MG63 (cell line): ENCODE measurements at regions not wholly inside any gene's neighbourhood (a gene's known extent, or its start where the extent isn't known, plus 50 kb on each side); places are given as distances from the start of the nearest gene placed in this dataset.

Experiments used
- DNase-seq: peaks from one replicate; pipeline ENCODE4 v3.0.0-alpha.2; 2020
- H3K27me3 ChIP-seq: fragments of 250-450 bp; sonication (Bioruptor Pico); 2 replicates; pipeline ENCODE4 v1.5.1; 2020; ENCODE audit warnings: mild to moderate bottlenecking, moderate library complexity
- H3K36me3 ChIP-seq: fragments of 250-450 bp; sonication (Bioruptor Pico); 2 replicates; pipeline ENCODE4 v1.5.1; 2020; ENCODE audit warnings: mild to moderate bottlenecking, moderate library complexity
- H3K4me3 ChIP-seq: fragments of 250-450 bp; sonication (Bioruptor Pico); 2 replicates; pipeline ENCODE4 v1.5.1; 2020; ENCODE audit warnings: mild to moderate bottlenecking, moderate library complexity
- H3K9me3 ChIP-seq: fragments of 250-450 bp; sonication (Bioruptor Pico); 2 replicates; pipeline ENCODE4 v1.5.1; 2020; ENCODE audit warnings: mild to moderate bottlenecking, moderate library complexity

DNA sequence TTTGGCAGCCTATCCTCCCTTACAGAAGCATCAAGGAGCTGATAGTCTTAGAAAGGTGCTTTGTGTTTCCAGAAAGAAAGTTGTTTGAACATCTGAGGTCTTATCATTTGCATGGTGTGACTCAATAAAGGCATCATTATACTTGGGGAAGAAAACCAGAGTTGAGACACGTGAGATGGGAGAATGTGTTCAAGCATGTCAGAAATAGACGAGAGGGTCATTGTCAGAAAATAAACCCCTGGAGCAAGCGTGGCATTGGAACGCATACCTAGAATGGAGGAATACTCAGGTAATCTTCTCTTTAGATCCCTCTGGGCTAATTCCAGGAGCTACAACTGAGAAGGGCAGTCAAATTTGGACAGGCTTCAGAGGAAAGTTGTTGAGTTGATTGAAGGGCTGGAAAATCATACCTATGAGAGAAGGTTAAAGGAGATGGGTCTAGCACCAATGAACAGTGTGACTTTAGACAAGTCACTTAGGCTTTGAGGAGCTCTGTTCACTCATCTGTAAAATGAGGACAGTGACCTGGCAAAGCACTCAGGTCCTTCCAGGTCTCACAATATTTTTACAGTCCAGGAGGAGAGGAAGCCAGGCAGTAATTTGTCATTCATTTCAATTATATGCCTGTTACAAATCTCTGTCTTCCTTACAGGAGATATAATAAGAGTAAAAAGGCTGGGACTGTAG lies 101.3 kb upstream of the C1orf21 start:
- Histone ChIP-seq H3K36me3 (no peaks in the 10 kb centered on the region), H3K27me3 (no peaks in the 10 kb centered on the region)
- DNase-seq: no peak

DNA sequence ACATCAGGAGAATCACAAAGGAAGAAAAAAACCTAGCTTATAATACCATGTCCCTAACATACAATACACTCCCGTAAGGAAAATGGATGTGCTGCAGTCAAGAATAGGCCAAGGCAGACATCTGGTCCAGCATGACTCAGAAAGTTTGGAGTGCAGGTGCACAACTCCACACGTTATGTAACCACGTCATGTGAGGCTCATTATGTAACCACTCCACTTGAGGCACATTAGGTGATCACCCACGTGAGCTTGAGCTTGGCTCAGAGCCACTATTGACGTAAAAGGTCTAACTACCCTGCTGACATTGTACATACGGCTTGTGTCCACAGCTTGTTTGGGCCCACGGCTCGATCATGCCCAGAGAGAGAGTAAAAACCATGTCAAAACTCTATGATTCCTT lies 99.8 kb upstream of the C1orf21 start:
- Histone ChIP-seq H3K4me3 (no peak overlapping the region), H3K27me3 (no peaks in the 10 kb centered on the region), H3K9me3 (peaks cover 7% of the 10 kb centered on the region), H3K36me3 (no peaks in the 10 kb centered on the region)
- no peak for DNase-seq

More for the DNA sequence above, 101.3 kb upstream of the C1orf21 start:
- Histone ChIP-seq H3K9me3 (peaks cover 7% of the 10 kb centered on the region), H3K4me3 (no peak overlapping the region)

DNA sequence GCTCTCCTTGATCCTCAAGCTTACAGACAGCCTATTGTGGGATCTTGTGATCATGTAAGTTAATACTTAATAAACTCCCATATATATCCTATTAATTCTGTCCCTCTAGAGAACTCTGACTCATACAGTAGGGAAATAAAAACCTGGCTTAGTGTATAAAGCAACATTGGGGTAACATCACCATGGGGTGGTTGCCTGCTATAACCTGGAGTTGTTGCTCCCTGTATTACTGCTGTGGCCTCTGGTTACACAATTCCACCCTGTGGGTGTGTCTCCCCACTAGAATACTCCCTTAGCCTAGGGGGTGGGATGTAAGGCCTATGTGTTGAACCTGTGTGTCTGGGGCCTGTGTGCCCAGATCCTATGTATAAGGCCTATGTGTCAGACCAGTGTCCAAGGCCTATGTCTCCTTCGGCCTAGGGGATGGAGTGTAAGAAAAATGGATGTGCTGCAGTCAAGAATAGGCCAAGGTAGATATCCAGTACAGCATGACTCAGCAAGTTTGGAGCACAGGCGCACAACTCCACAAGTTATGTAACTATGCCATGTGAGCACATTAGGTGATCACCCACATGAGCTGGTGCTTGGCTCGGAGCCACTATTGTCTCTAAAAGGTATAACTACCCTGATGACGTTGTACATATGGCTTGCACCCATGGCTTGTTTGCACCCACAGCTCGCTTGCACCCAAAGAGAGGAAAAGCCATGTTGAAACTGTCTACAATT lies 96.8 kb upstream of the C1orf21 start:
- no peaks in the 10 kb centered on the region for H3K27me3 ChIP-seq
- H3K9me3 ChIP-seq: peaks cover 7% of the 10 kb centered on the region
- H3K36me3 ChIP-seq: no peaks in the 10 kb centered on the region
- H3K4me3 ChIP-seq: no peak overlapping the region
- DNase-seq: no peak

DNA sequence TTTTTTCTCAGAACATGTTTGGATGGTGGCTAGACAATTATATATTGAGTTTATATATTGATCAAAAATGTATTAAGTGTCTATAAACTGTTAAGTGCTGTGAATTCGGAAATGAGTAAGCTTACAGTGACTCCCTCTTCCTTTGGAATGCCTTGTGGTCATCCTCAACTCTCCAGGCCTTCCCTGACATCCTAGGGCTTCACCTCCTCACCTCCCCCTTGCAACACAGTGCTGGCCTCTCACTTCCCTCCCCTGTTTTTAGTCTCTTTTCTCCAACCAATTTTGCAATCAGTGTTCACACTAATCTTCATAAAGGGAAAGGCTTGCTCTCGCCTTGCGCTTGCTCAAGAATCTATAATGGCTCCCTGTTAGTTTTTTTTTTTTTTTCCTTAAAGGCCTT lies 95.1 kb upstream of the C1orf21 start:
- DNase-seq: no peak
- peaks cover 7% of the 10 kb centered on the region for H3K9me3 ChIP-seq
- no peaks in the 10 kb centered on the region for H3K36me3 ChIP-seq
- H3K4me3 ChIP-seq: no peak overlapping the region
- no peaks in the 10 kb centered on the region for H3K27me3 ChIP-seq

DNA sequence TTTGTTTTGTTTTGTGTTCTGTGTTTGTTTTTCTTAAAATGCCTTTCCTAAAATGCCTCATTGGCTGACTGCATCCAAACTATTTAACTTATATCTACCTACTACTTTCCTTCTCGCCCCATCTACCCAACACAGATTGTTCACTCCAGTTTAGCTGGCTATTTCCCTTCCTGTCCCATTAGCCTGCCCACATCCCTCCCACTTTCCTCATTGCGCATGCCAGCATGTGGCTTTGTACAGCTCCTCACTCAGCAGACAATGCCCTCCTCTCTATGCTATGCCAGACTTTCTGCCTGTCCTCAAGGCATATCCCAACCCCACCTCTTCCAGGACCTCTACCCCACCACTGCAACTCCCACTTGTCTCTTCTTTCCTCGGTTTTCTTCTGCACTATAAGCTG lies 94.7 kb upstream of the C1orf21 start:
- Histone ChIP-seq H3K36me3 (no peaks in the 10 kb centered on the region), H3K9me3 (peaks cover 7% of the 10 kb centered on the region), H3K27me3 (no peaks in the 10 kb centered on the region), H3K4me3 (no peak overlapping the region)
- DNase-seq: no peak

DNA sequence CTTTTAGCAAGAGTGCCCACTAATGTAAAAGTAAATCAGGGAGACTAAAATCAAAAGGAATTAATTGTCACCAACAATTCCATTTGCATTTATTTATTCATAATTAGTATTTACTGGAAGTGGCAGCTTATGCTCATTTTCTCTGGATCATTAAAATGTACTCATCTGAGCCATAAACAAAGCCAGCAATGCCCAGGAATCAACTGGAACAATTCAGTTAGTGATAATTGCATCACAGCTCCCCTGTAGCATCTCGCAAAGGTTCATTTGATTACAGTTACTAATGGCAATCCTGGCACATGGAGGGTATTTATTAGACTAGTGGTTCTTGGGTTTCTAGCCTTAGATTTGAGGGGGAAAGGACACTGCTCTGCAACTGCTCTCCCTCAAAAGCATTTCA lies 92.7 kb upstream of the C1orf21 start:
- no peaks in the 10 kb centered on the region for H3K36me3 ChIP-seq
- no peak for DNase-seq
- no peaks in the 10 kb centered on the region for H3K27me3 ChIP-seq
- peaks cover 7% of the 10 kb centered on the region for H3K9me3 ChIP-seq
- no peak overlapping the region for H3K4me3 ChIP-seq

DNA sequence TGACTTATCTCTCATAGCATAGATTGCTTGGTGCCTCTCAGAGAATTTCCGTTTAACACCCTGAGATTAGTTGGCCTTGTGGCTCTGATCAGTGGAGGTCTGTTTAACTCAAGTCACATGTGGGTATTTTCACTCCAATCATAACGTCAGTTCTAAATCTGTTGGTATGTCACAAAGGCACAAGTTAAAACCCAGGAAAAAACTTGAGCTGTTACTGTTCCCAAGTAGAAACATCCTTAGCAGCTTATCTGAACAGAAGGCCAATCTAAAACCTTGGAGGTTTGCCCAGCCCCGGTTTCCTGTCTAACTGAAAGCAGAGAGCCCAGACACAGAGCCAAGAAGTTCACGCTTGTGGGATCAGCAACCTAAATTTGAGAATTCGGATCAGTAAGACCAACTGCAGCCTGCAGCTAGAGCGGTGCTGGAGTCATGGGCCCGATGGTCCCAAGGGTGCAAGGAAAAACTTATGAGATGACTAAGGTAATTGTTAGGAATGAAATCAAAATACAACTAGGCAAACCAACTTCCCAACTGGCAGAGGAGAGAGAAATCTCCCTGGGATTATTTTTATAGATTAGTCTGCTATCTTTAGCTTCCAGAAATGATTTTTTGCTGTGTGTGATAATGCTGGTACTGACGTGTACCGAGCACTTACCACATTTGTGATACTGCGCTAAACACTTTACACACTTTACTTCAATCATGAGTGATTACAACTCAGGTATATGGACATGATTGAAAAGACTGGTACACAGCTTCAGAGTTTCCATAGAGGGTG lies 90.2 kb upstream of the C1orf21 start:
- H3K9me3 ChIP-seq: no peaks in the 10 kb centered on the region
- DNase-seq: peak; percentile 95
- no peak overlapping the region for H3K4me3 ChIP-seq
- H3K36me3 ChIP-seq: no peaks in the 10 kb centered on the region
- no peaks in the 10 kb centered on the region for H3K27me3 ChIP-seq

DNA sequence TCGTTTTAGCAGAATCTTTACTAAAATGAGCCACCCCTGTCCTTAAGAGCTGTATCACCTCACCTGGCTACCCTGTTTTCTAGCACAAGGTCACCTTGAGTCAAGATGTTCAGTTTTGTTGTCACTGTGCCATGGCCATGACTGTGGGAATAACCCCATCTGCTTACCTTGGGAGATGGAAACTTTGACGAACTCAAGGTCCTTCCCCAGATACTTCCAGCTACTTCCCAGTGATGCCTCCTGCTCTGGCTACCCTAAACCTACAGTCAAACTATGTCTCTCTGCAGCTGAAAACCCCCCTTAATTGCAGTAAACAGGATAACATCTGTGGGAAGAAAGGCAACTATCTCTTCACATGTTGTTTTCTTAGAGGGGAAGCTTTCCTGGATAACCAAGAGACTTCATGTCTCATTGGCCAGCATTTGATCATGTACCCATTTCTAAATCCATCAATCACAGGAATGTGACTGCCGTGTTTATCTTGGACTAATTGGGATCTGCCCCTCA lies 89.5 kb upstream of the C1orf21 start:
- H3K36me3 ChIP-seq: no peaks in the 10 kb centered on the region
- DNase-seq: no peak
- no peaks in the 10 kb centered on the region; the same call in 1 of the 2 replicates for H3K9me3 ChIP-seq
- H3K4me3 ChIP-seq: no peak overlapping the region
- H3K27me3 ChIP-seq: no peaks in the 10 kb centered on the region

DNA sequence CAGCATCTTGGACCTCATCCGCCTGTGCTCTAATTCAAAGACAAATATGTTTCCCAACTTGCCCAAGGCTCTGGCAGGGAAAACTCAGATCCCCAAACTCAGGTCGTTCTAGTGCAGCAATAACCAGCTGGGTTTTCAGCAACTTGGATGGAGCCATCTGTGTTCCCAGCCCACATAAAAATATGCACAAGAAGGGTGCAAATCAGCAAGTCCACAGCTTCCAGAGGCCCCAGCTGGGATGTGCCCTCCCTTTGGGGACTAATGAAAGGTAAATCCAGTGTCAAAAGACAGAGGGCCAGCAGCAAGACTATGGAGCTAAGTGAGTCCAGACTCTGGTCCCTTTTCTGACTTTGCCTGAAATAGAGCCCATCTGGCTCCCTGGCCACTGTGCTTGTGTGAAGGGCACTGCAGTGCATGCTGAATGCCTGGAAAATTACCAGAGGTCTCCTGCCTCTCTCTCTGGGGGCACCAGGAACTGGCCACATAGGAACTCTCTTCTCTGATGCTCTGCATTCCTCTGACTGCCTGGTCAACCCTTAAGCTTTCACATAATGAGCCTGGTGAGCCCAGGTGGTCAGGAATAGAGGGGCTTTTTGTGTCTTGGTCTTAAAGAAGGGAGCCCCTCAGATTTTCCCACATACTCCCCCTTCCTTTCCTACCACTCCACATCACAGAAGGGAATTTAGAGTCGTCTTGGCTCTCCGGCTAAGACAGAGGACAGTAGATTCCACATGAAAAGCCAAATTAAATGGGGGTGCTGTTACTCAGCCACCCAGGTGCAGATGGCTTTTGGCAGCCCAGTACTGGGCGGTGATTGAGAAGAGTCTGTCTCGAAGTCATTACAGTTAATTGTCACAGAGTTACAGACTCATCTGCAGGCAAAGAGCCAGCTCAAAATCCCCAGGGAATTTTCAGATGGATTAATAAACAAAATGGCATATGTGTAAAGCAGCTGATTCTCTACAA lies 88.1 kb upstream of the C1orf21 start:
- H3K36me3 ChIP-seq: no peaks in the 10 kb centered on the region
- no peak overlapping the region for H3K4me3 ChIP-seq
- DNase-seq: peak; percentile 17
- H3K27me3 ChIP-seq: no peaks in the 10 kb centered on the region
- H3K9me3 ChIP-seq: peaks cover 9% of the 10 kb centered on the region; the same call in 1 of the 2 replicates

DNA sequence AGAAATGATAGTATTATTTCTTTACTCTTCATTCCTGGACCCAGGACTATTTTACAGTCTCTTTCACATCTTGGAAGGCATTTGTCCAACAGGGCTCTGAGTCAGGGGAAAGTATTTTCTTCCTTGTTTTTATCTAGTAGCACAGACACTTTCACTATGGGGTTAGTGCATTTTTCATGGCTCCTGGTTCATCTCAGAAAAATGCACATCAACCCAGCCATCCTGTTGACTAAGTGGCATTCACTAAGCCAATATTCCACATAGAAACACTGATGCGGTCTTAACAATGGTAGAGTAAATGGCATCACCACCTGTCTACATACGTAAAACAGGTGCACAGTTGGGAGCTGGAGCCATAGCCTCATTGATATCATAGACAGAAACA lies 87.4 kb upstream of the C1orf21 start:
- H3K4me3 ChIP-seq: no peak overlapping the region
- H3K9me3 ChIP-seq: peaks cover 9% of the 10 kb centered on the region; the same call in 1 of the 2 replicates
- DNase-seq: peak; percentile 72
- no peaks in the 10 kb centered on the region for H3K36me3 ChIP-seq
- H3K27me3 ChIP-seq: no peaks in the 10 kb centered on the region

DNA sequence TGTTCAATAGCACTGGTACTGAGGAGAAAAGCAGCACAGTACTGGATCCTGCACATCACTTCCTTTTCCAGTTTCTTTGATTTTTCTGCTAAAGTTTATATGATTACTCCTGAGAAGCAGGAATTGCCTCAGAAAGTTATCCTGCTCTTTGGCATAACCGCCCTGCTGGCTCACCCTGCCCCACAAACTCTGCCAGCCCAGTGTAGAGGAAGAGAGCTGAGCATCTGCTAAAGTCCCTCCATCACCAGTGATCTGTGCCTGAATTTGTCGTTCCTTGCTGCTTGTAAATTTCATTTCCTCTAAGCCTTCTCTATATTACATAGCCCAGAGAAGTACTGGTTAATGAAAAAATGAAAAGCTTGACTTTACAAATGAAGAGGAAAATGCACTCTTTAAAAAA lies 87.0 kb upstream of the C1orf21 start:
- Histone ChIP-seq H3K36me3 (no peaks in the 10 kb centered on the region), H3K4me3 (no peak overlapping the region), H3K9me3 (peaks cover 9% of the 10 kb centered on the region; the same call in 1 of the 2 replicates), H3K27me3 (no peaks in the 10 kb centered on the region)
- peak; percentile 59 for DNase-seq

DNA sequence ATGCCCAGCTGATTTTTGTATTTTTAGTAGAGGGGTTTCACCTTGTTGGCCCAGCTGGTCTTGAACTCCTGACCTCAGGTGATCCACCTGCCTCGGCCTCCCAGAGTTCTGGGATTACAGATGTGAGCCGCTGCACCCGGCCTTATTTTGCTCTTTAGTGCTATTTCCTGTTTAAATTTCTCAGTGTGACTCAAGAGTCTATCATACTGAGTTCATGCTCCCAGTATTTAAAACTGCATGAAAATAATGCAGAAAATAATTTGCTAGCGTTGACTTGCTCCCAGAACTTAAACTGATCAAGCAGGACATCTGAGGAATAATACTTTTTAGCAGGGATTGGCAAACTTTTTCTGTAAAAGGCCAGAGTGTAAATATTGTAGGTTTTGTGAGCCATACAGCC lies 86.4 kb upstream of the C1orf21 start:
- Histone ChIP-seq H3K36me3 (no peaks in the 10 kb centered on the region), H3K27me3 (no peaks in the 10 kb centered on the region), H3K9me3 (peaks cover 9% of the 10 kb centered on the region; the same call in 1 of the 2 replicates), H3K4me3 (no peak overlapping the region)
- peak; percentile 56 for DNase-seq

DNA sequence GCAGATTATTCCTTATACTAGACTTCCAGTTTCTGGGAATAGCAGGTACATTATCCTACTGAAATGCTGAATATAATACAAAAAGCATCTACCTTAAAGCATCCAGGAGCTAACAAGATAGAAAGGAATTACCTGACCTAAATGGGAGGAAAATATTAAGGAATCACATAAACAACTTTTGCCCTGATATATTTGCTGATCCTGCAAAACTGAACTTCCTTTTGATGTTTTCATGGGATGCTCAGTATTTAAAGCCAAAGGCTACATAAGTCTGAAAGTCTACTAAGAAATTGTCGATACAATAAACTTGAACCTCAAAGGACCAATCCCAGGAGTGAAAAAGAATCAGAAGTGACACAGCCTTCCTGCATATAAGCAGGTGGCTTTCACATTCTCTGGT lies 85.6 kb upstream of the C1orf21 start:
- DNase-seq: no peak
- peaks cover 9% of the 10 kb centered on the region; the same call in 1 of the 2 replicates for H3K9me3 ChIP-seq
- H3K36me3 ChIP-seq: no peaks in the 10 kb centered on the region
- no peak overlapping the region for H3K4me3 ChIP-seq
- H3K27me3 ChIP-seq: no peaks in the 10 kb centered on the region

DNA sequence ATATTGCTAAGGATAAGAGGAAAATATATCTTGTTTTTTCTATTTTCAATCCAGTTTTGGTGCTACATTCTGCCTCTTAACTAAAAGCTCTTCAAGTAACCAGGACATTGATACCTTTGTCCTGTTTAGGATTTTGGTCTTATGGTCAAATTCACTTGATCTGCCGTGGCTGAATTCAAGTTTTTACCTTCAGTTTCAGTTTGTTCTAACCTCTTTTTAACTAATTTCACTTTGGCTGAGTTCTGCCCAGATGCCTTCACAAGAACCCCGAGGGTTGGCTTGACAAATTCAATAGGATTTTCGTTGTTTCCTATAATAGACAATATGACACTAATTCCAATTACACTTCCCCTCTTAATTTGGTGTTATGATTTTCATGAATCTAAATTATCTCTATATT lies 84.5 kb upstream of the C1orf21 start:
- Histone ChIP-seq H3K36me3 (no peaks in the 10 kb centered on the region), H3K27me3 (no peaks in the 10 kb centered on the region), H3K9me3 (peaks cover 14% of the 10 kb centered on the region), H3K4me3 (no peak overlapping the region)
- no peak for DNase-seq

DNA sequence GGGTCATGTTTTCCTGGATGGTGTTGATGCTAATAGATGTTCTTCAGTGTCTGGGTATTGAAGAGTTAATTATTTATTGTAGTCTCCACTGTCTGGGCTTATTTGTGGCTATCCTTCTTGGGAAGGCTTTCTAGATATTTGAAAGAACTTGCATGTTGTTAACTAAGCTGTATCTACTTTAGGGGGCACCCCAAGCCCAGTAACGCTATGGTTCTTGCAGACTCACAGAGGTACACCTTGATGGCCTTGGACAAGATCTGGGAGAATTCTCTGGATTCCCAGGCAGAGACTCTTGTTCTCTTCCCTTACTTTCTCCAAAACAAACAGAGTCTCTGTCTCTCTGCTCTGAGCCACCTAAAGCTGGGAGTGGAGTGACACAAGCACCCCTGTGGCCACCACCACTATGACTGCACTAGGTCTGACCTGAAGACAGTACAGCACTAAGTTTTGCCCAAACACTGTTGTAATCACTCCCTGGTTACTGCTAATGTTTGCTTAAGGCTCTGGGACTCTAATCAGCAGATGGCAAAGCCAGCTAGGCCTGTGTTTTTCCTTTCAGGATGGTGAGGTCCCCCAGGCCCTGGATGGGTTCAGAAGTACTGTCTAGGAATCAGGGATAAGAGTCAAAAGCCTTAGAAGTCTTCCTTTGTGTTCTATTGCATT lies 76.5 kb upstream of the C1orf21 start:
- Histone ChIP-seq H3K36me3 (no peaks in the 10 kb centered on the region), H3K9me3 (peaks cover 5% of the 10 kb centered on the region; the same call in 1 of the 2 replicates), H3K4me3 (no peak overlapping the region), H3K27me3 (no peaks in the 10 kb centered on the region)
- no peak for DNase-seq

DNA sequence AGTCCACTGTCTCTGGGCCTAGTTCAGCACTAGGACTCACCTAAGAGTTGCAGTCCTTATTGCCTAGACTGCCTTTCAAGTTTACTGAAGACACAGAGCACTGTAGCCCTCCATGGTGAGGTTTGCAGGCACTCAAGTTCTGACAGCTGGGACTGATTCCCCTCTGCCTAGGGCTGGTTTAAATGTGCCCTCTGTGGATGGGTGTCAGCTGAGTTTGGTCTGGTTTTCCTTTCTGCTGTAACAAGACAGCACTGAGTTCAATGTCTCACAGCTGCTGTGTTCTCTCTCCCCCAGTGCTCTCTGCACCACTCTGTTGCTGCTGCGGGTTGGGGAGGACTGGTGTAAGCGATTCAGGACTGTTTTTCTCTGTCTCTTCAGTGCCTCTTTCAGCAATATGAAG lies 75.2 kb upstream of the C1orf21 start:
- no peak for DNase-seq
- Histone ChIP-seq H3K27me3 (no peaks in the 10 kb centered on the region), H3K4me3 (no peak overlapping the region), H3K36me3 (no peaks in the 10 kb centered on the region), H3K9me3 (peaks cover 5% of the 10 kb centered on the region; the same call in 1 of the 2 replicates)
